CD4-positive, alpha-beta memory T cell (primary cell): ENCODE measurements at regions not wholly inside any gene's neighbourhood (a gene's known extent, or its start where the extent isn't known, plus 50 kb on each side); places are given as distances from the start of the nearest gene placed in this dataset.

ENCODE experiments used
- CTCF ChIA-PET: fragments of 350-600 bp; sonication (Branson Sonifier 250); formaldehyde crosslinking; loops from one replicate; lab custom pipeline; 2021; ENCODE audit warnings: inconsistent platforms; ENCODE audit not compliant: partially characterized antibody; lab: Charles Lee
- POLR2A ChIA-PET: fragments of 350-600 bp; sonication (Branson Sonifier 250); formaldehyde crosslinking; loops from one replicate; lab custom pipeline; 2021; ENCODE audit not compliant: partially characterized antibody; lab: Charles Lee
- DNase-seq, 5 donors: peaks; one replicate each; pipeline versions ENCODE4 v3.0.0 to v3.0.0-alpha.2; 2020 to 2022; ENCODE audit warnings: mixed read lengths in 1 of 5
- H3K27ac ChIP-seq: one replicate; pipeline ENCODE4 v1.7.0; 2013; ENCODE audit warnings: low read depth, low read length
- H3K27me3 ChIP-seq: 2 replicates; pipeline ENCODE4 v1.7.0; 2013; ENCODE audit warnings: mild to moderate bottlenecking, low read length, moderate library complexity; ENCODE audit not compliant: insufficient read depth
- H3K36me3 ChIP-seq: 2 replicates; pipeline ENCODE4 v1.7.0; 2013; ENCODE audit warnings: mild to moderate bottlenecking, low read length, moderate library complexity; ENCODE audit not compliant: insufficient read depth
- H3K4me1 ChIP-seq: 2 replicates; pipeline ENCODE4 v1.7.0; 2013; ENCODE audit warnings: mild to moderate bottlenecking, low read length, moderate library complexity; ENCODE audit not compliant: insufficient read depth
- H3K4me3 ChIP-seq, 2 donors: one replicate each; pipeline ENCODE4 v1.7.0; 2013; ENCODE audit warnings: low read length in 2 of 2, mild to moderate bottlenecking in 1 of 2
- H3K9me3 ChIP-seq, 2 donors: one replicate each; pipeline ENCODE4 v1.7.0; 2013; ENCODE audit warnings: low read length in 2 of 2, control low read depth in 1 of 2; ENCODE audit not compliant: control insufficient read depth in 1 of 2
- H3K27ac Mint-ChIP-seq, 7 donors: one replicate each; pipeline ENCODE4 v1.8.0; 2020 to 2021; ENCODE audit warnings: mixed read lengths in 7 of 7, mild to moderate bottlenecking in 6 of 7, inconsistent platforms in 3 of 7, moderate library complexity in 3 of 7
- H3K27me3 Mint-ChIP-seq, 2 donors: one replicate each; pipeline ENCODE4 v1.8.0; 2020 to 2021; ENCODE audit warnings: mixed read lengths in 2 of 2
- H3K36me3 Mint-ChIP-seq, 2 donors: one replicate each; pipeline ENCODE4 v1.8.0; 2020 to 2021; ENCODE audit warnings: mixed read lengths in 2 of 2, inconsistent platforms in 1 of 2, mild to moderate bottlenecking in 1 of 2
- H3K4me1 Mint-ChIP-seq, 4 donors: one replicate each; pipeline ENCODE4 v1.8.0; 2020 to 2021; ENCODE audit warnings: mixed read lengths in 4 of 4, mild to moderate bottlenecking in 1 of 4
- H3K4me3 Mint-ChIP-seq, 8 donors: one replicate each; pipeline ENCODE4 v1.8.0; 2020 to 2021; ENCODE audit warnings: mixed read lengths in 8 of 8, mild to moderate bottlenecking in 7 of 8, moderate library complexity in 6 of 8, inconsistent platforms in 3 of 8
- H3K9me3 Mint-ChIP-seq, 8 donors: one replicate each; pipeline ENCODE4 v1.8.0; 2020 to 2021; ENCODE audit warnings: mixed read lengths in 8 of 8, mild to moderate bottlenecking in 5 of 8, inconsistent platforms in 3 of 8, moderate library complexity in 1 of 8
- intact Hi-C: fragments of 100-400 bp; cut with micrococcal nuclease; formaldehyde crosslinking; loops from one replicate; pipeline ENCODE4 v1.15.1; 2023

DNA sequence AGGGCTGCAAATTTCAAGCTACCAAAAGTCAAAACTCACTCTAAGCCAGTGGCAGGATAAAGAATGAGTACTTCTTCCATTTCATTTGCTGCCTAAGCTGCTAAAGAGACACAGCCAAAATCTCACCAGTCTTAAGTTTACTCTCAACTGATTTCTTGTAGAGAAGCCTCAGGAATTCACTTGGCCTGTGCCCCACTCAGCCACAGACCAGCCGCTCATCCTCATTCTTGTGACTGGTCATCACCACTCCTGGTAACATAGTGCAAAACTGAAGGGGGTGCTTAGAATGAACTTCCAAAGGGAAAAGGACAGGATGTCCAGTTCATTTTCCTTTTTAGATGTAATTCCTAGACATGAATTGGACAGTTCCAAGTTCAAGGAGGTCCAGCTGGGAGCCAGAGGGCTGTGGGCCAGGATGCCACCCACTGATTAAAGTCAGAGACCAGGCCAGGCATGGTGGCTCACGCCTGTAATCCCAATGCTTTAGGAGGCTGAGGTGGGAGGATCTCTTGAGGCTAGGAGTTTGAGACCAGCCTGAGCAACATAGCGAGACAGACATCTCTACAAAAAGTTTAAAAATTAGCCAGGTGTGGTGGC is 72.7 kb upstream of the RANBP3L start:
- ChIA-PET CTCF (no interaction called here), POLR2A (no interaction called here)
- no peaks in the 10 kb centered on the region for H3K4me1 ChIP-seq
- no peaks in the 10 kb centered on the region for H3K36me3 ChIP-seq
- H3K36me3 Mint-ChIP-seq: no peaks in the 10 kb centered on the region
- DNase-seq: no peak
- H3K9me3 ChIP-seq: no peaks in the 10 kb centered on the region
- peaks cover 2 to 6% of the 10 kb centered on the region in 2 donors for H3K27me3 Mint-ChIP-seq
- peaks cover 0 to 7% (median 0%) of the 10 kb centered on the region in 8 donors for H3K9me3 Mint-ChIP-seq
- H3K4me3 ChIP-seq: no peak overlapping the region
- H3K4me1 Mint-ChIP-seq: no peaks in the 10 kb centered on the region
- no peaks in the 10 kb centered on the region for H3K27me3 ChIP-seq
- H3K27ac Mint-ChIP-seq: no peak overlapping the region
- H3K27ac ChIP-seq: no peak overlapping the region
- H3K4me3 Mint-ChIP-seq: no peak overlapping the region
- intact Hi-C loops: no loop called here

- Mint-ChIP-seq H3K27ac (no peak overlapping the region), H3K4me3 (no peak overlapping the region), H3K27me3 (peaks cover 0 to 5% of the 10 kb centered on the region in 2 donors), H3K36me3 (no peaks in the 10 kb centered on the region), H3K4me1 (no peaks in the 10 kb centered on the region), H3K9me3 (peaks cover 0 to 3% (median 0%) of the 10 kb centered on the region in 8 donors)
- Histone ChIP-seq H3K27ac (no peak overlapping the region), H3K4me1 (no peaks in the 10 kb centered on the region), H3K4me3 (no peak overlapping the region), H3K27me3 (no peaks in the 10 kb centered on the region), H3K9me3 (no peaks in the 10 kb centered on the region), H3K36me3 (no peaks in the 10 kb centered on the region)
- no peak for DNase-seq
- POLR2A ChIA-PET: no interaction called here
- CTCF ChIA-PET: no interaction called here
- intact Hi-C loops: no loop called here
These were observed 75.5 kb upstream of the RANBP3L start for GRCh38 chr5:36377192-36377591.

DNA sequence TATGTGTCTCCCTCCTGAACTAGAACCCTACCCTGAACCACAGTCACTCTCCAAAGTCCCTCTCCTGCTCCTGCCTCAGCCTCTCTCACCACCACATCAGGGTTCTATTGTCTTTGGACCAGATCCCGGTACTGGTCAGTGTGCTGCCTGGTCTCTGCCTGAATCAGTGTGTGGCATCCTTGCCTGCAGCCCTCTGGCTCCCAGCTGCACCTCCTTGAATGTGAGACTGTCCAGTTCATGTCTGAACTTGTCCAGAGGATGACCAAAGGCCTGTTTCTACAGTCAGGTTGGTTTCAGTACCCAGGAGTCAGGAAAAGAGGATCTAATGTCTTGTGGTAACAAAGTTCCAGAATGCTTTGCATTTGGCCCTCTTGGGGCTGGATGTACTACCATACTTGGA is 76.8 kb upstream of the RANBP3L start:
- Mint-ChIP-seq H3K36me3 (no peaks in the 10 kb centered on the region), H3K9me3 (peaks cover 0 to 3% (median 0%) of the 10 kb centered on the region in 8 donors), H3K27me3 (peaks cover 0 to 3% of the 10 kb centered on the region in 2 donors), H3K4me1 (no peaks in the 10 kb centered on the region), H3K4me3 (no peak overlapping the region), H3K27ac (peak overlapping the region in 1 of 7 donors; percentile 35)
- intact Hi-C loops: no loop called here
- H3K27me3 ChIP-seq: no peaks in the 10 kb centered on the region
- ChIA-PET POLR2A (no interaction called here), CTCF (no interaction called here)
- H3K4me3 ChIP-seq: no peak overlapping the region
- H3K36me3 ChIP-seq: no peaks in the 10 kb centered on the region
- H3K9me3 ChIP-seq: no peaks in the 10 kb centered on the region
- no peaks in the 10 kb centered on the region for H3K4me1 ChIP-seq
- H3K27ac ChIP-seq: no peak overlapping the region
- DNase-seq: no peak

DNA sequence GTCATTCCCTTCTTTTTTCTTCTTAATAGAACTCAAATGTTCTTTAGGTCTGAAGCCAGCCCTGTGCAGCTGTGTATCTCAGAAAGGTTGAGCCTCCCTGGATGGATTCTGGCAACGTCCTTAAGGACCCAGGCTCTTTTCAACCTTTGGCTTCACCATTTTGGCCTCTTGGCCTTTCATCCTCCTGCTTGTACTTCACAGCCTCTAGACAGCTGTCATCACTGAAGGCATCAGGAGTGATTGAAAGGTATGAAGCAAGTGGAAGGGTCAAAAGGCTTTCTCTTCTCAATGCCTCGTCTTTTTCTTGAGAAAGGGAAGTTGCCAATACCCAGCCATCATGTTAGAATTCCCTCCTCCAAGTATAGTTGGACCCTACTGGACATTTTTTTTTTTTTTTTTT is 81.2 kb upstream of the RANBP3L start:
- H3K4me1 Mint-ChIP-seq: no peaks in the 10 kb centered on the region
- intact Hi-C loops: no loop called here
- ChIA-PET CTCF (no interaction called here), POLR2A (no interaction called here)
- no peaks in the 10 kb centered on the region for H3K9me3 ChIP-seq
- H3K4me3 ChIP-seq: no peak overlapping the region
- no peak for DNase-seq
- no peaks in the 10 kb centered on the region for H3K36me3 Mint-ChIP-seq
- no peak overlapping the region for H3K4me3 Mint-ChIP-seq
- no peaks in the 10 kb centered on the region for H3K4me1 ChIP-seq
- no peaks in the 10 kb centered on the region for H3K9me3 Mint-ChIP-seq
- peaks cover 8% of the 10 kb centered on the region in 2 donors for H3K27me3 Mint-ChIP-seq
- H3K27ac ChIP-seq: no peak overlapping the region
- H3K27ac Mint-ChIP-seq: no peak overlapping the region
- no peaks in the 10 kb centered on the region for H3K27me3 ChIP-seq
- no peaks in the 10 kb centered on the region for H3K36me3 ChIP-seq

GRCh38 chr5:36383942-36384341 is 82.2 kb upstream of the RANBP3L start:
- CTCF ChIA-PET: no interaction called here
- H3K36me3 ChIP-seq: no peaks in the 10 kb centered on the region
- no peak overlapping the region for H3K27ac Mint-ChIP-seq
- H3K4me3 ChIP-seq: no peak overlapping the region
- no peak for DNase-seq
- intact Hi-C loops: no loop called here
- no peaks in the 10 kb centered on the region for H3K9me3 Mint-ChIP-seq
- peaks cover 9 to 12% of the 10 kb centered on the region in 2 donors for H3K27me3 Mint-ChIP-seq
- no peaks in the 10 kb centered on the region for H3K36me3 Mint-ChIP-seq
- no peaks in the 10 kb centered on the region for H3K9me3 ChIP-seq
- no peaks in the 10 kb centered on the region for H3K4me1 Mint-ChIP-seq
- no peaks in the 10 kb centered on the region for H3K4me1 ChIP-seq
- H3K27ac ChIP-seq: no peak overlapping the region
- H3K4me3 Mint-ChIP-seq: no peak overlapping the region
- no peaks in the 10 kb centered on the region for H3K27me3 ChIP-seq
- POLR2A ChIA-PET: no interaction called here

DNA sequence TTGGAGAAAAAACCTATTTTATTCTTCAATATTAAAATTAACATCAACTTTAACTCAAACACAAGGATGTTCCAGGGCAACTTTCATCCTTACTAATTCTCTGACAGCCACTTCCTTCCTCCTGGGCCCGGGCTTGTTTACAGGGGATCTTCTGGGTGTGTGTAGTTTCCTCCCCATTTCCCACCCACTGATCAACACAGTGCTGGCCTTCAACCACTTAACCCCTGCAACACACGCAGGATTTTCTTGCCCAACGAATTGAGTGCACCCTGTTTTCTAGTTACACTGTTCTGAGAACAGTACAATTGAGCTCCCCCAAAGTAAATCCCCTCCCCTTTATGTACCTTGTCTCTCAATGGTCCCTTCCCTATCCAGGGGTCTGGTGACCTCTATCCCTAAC is 83.1 kb upstream of the RANBP3L start:
- Mint-ChIP-seq H3K4me1 (no peaks in the 10 kb centered on the region), H3K9me3 (no peaks in the 10 kb centered on the region), H3K4me3 (no peak overlapping the region), H3K27me3 (peaks cover 12 to 17% of the 10 kb centered on the region in 2 donors), H3K27ac (no peak overlapping the region), H3K36me3 (no peaks in the 10 kb centered on the region)
- Histone ChIP-seq H3K27ac (no peak overlapping the region), H3K4me3 (no peak overlapping the region), H3K27me3 (no peaks in the 10 kb centered on the region), H3K4me1 (no peaks in the 10 kb centered on the region), H3K36me3 (no peaks in the 10 kb centered on the region), H3K9me3 (no peaks in the 10 kb centered on the region)
- intact Hi-C loops: no loop called here
- ChIA-PET POLR2A (no interaction called here), CTCF (no interaction called here)
- no peak for DNase-seq

DNA sequence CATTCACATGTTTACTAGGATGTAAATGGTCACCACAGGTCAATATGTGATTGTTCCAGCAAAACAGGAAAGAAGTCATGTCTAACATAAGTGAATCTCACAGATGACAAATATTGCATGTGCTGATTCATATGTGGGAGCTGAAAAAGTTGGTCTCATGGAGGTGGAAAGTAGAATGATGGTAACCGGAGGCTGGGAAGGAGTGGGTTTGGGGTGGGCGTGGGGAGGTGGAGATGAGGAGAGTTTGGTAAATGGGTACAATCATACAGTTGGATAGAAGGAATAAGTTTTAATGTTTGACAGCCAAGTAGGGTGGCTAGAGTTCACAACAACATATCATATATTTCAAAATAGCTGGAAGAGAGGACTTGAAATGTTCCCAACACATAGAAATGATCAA is 83.8 kb upstream of the RANBP3L start:
- ChIA-PET CTCF (no interaction called here), POLR2A (no interaction called here)
- Histone ChIP-seq H3K4me1 (no peaks in the 10 kb centered on the region), H3K9me3 (no peaks in the 10 kb centered on the region), H3K4me3 (no peak overlapping the region), H3K27me3 (no peaks in the 10 kb centered on the region), H3K27ac (no peak overlapping the region), H3K36me3 (no peaks in the 10 kb centered on the region)
- intact Hi-C loops: no loop called here
- no peak overlapping the region for H3K4me3 Mint-ChIP-seq
- no peaks in the 10 kb centered on the region for H3K9me3 Mint-ChIP-seq
- no peaks in the 10 kb centered on the region for H3K4me1 Mint-ChIP-seq
- H3K27ac Mint-ChIP-seq: no peak overlapping the region
- DNase-seq: no peak
- no peaks in the 10 kb centered on the region for H3K36me3 Mint-ChIP-seq
- H3K27me3 Mint-ChIP-seq: peaks cover 11 to 20% of the 10 kb centered on the region in 2 donors

GRCh38 chr5:36388288-36388687 is 86.6 kb upstream of the RANBP3L start:
- Histone ChIP-seq H3K27ac (no peak overlapping the region), H3K4me1 (no peaks in the 10 kb centered on the region), H3K36me3 (no peaks in the 10 kb centered on the region), H3K4me3 (no peak overlapping the region), H3K9me3 (no peaks in the 10 kb centered on the region), H3K27me3 (no peaks in the 10 kb centered on the region)
- Mint-ChIP-seq H3K36me3 (no peaks in the 10 kb centered on the region), H3K4me3 (no peak overlapping the region), H3K27me3 (peaks cover 17 to 28% of the 10 kb centered on the region in 2 donors), H3K4me1 (no peaks in the 10 kb centered on the region), H3K9me3 (no peaks in the 10 kb centered on the region), H3K27ac (no peak overlapping the region)
- intact Hi-C loops: no loop called here
- CTCF ChIA-PET: no interaction called here
- POLR2A ChIA-PET: no interaction called here
- DNase-seq: no peak
